H1 (cell line): ENCODE measurements at regions not wholly inside any gene's neighbourhood (a gene's known extent, or its start where the extent isn't known, plus 50 kb on each side); places are given as distances from the start of the nearest gene placed in this dataset.

Experiments
- CHD2 ChIP-seq: IDR thresholded peaks from 2 replicates; pipeline ENCODE4 v1.6.1; 2012; ENCODE audit warnings: low read length, improper control_type of control experiment
- RFX5 ChIP-seq: IDR thresholded peaks from 2 replicates; pipeline ENCODE4 v1.6.1; 2011; ENCODE audit warnings: low read depth, low read length, improper control_type of control experiment, borderline replicate concordance
- TF ChIP-seq, protein P1 (sequence below), 3 experiments: IDR thresholded peaks; 1 replicate in 2 of 3; 2 replicates in 1 of 3; pipeline versions ENCODE4 v1.5.1 to v1.6.1; 2011; ENCODE audit warnings: low read length in 3 of 3, mild to moderate bottlenecking in 3 of 3, inconsistent platforms in 2 of 3, low read depth in 1 of 3, moderate library complexity in 1 of 3; ENCODE audit not compliant: insufficient read depth in 1 of 3; ENCODE audit errors: control extremely low read depth in 1 of 3

DNA sequence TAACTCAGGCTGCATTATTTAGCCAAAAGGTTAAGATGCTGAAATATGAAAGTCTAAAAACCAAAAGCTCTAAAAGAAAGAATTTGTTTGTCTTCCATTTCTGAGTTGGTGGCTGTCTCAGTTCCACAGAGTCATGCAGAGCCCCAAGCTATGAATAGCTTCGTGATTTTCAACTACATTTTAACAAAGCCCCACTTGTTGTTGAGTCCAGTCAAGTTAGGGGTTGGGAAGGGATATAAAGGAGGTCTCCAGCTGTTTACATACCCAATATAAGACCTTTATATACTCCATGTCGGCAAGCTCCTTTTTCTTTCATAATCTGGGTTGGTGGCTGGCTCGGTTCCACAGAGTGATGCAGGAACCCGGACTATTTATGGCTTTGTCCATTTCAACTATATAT, 924.6 kb upstream of the PRKX start:
- TF ChIP-seq CHD2: no peak
- TF ChIP-seq, protein P1, sequence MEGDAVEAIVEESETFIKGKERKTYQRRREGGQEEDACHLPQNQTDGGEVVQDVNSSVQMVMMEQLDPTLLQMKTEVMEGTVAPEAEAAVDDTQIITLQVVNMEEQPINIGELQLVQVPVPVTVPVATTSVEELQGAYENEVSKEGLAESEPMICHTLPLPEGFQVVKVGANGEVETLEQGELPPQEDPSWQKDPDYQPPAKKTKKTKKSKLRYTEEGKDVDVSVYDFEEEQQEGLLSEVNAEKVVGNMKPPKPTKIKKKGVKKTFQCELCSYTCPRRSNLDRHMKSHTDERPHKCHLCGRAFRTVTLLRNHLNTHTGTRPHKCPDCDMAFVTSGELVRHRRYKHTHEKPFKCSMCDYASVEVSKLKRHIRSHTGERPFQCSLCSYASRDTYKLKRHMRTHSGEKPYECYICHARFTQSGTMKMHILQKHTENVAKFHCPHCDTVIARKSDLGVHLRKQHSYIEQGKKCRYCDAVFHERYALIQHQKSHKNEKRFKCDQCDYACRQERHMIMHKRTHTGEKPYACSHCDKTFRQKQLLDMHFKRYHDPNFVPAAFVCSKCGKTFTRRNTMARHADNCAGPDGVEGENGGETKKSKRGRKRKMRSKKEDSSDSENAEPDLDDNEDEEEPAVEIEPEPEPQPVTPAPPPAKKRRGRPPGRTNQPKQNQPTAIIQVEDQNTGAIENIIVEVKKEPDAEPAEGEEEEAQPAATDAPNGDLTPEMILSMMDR (IDR thresholded peaks at IDR 0.05; ENCODE audit: control extremely low read depth in 1 of 3, insufficient read depth in 1 of 3, low read depth in 1 of 3, low read length in 3 of 3): no peak
- no peak for TF ChIP-seq RFX5
